ENCODE measurements at regions not wholly inside any gene's neighbourhood (a gene's known extent, or its start where the extent isn't known, plus 50 kb on each side); places are given as distances from the start of the nearest gene placed in this dataset.

DNA sequence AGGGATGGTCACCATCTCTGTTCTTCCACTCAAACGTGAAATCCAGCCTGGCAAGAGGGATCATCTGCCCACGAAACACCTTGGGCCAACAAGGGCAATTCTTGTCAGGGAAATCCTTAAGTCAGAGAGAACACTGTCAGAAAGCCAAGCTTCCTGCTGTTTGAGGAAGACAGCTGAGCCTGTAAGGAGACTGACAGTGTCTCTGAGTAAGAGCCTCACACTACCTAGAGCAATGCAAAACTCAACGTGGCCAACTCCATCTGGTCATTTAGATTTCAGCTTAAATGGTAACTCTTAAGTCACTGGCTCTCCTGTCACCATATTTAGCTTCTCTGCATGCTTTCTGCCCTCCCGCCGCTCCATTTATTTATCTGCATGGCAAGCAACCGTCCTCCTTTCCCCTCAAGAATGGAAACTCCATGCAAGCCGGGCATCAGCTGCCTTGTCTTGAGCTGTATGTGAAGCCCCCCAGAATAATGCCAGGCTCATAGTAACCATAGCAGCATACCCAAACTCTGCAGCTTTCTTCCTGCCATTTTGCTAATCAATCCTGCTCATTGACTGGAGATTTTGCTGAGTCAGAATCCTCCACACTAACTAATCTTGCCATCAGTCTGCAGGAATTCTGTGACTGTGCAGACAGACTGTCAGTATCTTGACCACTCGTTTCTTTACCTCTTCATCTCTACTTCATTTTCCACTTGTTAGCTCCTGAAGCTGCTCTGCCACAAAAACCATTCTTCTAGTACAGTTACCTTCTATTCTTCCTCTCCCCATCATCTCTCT is 159.8 kb downstream of the IRS2 start:
- no peak overlapping the region for H3K9ac ChIP-seq (ENCODE audit: low read length)
- TF ChIP-seq EZH2 (IDR thresholded peaks at IDR 0.05; ENCODE audit: low read length, unreplicated experiment), result no peak
- TF ChIP-seq, protein P1, sequence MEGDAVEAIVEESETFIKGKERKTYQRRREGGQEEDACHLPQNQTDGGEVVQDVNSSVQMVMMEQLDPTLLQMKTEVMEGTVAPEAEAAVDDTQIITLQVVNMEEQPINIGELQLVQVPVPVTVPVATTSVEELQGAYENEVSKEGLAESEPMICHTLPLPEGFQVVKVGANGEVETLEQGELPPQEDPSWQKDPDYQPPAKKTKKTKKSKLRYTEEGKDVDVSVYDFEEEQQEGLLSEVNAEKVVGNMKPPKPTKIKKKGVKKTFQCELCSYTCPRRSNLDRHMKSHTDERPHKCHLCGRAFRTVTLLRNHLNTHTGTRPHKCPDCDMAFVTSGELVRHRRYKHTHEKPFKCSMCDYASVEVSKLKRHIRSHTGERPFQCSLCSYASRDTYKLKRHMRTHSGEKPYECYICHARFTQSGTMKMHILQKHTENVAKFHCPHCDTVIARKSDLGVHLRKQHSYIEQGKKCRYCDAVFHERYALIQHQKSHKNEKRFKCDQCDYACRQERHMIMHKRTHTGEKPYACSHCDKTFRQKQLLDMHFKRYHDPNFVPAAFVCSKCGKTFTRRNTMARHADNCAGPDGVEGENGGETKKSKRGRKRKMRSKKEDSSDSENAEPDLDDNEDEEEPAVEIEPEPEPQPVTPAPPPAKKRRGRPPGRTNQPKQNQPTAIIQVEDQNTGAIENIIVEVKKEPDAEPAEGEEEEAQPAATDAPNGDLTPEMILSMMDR (conservative IDR thresholded peaks at IDR 0.05; ENCODE audit: low read depth, low read length), result no peak
- TF ChIP-seq EZH2phosphoT487 (IDR thresholded peaks at IDR 0.05; ENCODE audit: borderline replicate concordance, low read length), result no peak
- H3K27ac ChIP-seq (ENCODE audit: low read length), result no peak overlapping the region
- H3K9me3 ChIP-seq (ENCODE audit: low read length), result no peaks in the 10 kb centered on the region
- no TSS peak for BruUV-seq (replicated peaks)
- no peaks in the 10 kb centered on the region for H3K79me2 ChIP-seq (ENCODE audit: low read length)
- no peak overlapping the region for H2AFZ ChIP-seq (ENCODE audit: low read length)
- DNase-seq (no peak), ATAC-seq (no peak)
- POLR2A ChIA-PET (ENCODE audit: unreplicated experiment), result no interaction called here
- H3K4me1 ChIP-seq (ENCODE audit: insufficient read depth, low read length), result peaks cover 16% of the 10 kb centered on the region
- H3K36me3 ChIP-seq (ENCODE audit: low read depth, low read length), result no peaks in the 10 kb centered on the region
- no peak overlapping the region for H3K4me3 ChIP-seq (ENCODE audit: low read length)
- no peaks in the 10 kb centered on the region for H3K27me3 ChIP-seq (ENCODE audit: low read length)
- intact Hi-C loops (cut with micrococcal nuclease), result no loop called here
- CTCF ChIA-PET, result no interaction called here
- H3K9me2 ChIP-seq (replicated peaks; ENCODE audit: low read length), result no peaks in the 10 kb centered on the region
- H3F3A ChIP-seq (ENCODE audit: low read length, unreplicated experiment), result no peaks in the 10 kb centered on the region
- no peak overlapping the region for H3K4me2 ChIP-seq (ENCODE audit: low read length)
- no peaks in the 10 kb centered on the region for H4K20me1 ChIP-seq (ENCODE audit: low read length)

DNA sequence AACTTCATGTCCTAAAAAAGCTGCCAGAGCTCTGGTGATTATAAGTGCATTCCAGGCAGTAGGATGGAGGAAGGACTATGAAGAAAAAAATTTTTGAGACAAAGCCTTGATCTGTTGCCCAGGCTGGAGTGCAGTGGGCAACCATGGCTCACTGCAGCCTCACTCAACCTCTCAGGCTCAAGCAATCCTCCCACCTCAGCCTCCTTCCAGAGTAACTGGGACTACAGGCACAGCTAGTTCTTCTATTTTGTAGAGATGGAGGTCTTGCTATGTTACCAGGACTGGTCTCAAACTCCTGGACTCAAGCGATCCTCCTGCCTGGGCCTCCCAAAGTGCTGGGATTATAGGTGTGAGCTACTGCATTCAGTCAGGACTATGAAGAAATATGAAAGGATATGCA is 161.2 kb downstream of the IRS2 start:
- Histone ChIP-seq H3K27ac (ENCODE audit: low read length) (no peak overlapping the region), H3K4me1 (ENCODE audit: insufficient read depth, low read length) (peaks cover 16% of the 10 kb centered on the region), H3K36me3 (ENCODE audit: low read depth, low read length) (no peaks in the 10 kb centered on the region), H3K4me2 (ENCODE audit: low read length) (no peak overlapping the region), H3K9me2 (replicated peaks; ENCODE audit: low read length) (no peaks in the 10 kb centered on the region), H3K4me3 (ENCODE audit: low read length) (no peak overlapping the region), H3K27me3 (ENCODE audit: low read length) (no peaks in the 10 kb centered on the region), H2AFZ (ENCODE audit: low read length) (no peak overlapping the region), H4K20me1 (ENCODE audit: low read length) (no peaks in the 10 kb centered on the region), H3K9ac (ENCODE audit: low read length) (no peak overlapping the region), H3F3A (ENCODE audit: low read length, unreplicated experiment) (no peaks in the 10 kb centered on the region), H3K79me2 (ENCODE audit: low read length) (no peaks in the 10 kb centered on the region), H3K9me3 (ENCODE audit: low read length) (no peaks in the 10 kb centered on the region)
- TF ChIP-seq EZH2phosphoT487 (IDR thresholded peaks at IDR 0.05; ENCODE audit: borderline replicate concordance, low read length) (no peak), EZH2 (IDR thresholded peaks at IDR 0.05; ENCODE audit: low read length, unreplicated experiment) (no peak)
- TF ChIP-seq, protein P1 (conservative IDR thresholded peaks at IDR 0.05; ENCODE audit: low read depth, low read length), result no peak
- ATAC-seq (no peak), DNase-seq (no peak)
- BruUV-seq (replicated peaks), result no TSS peak
- intact Hi-C loops (cut with micrococcal nuclease), result no loop called here
- POLR2A ChIA-PET (ENCODE audit: unreplicated experiment), result no interaction called here
- CTCF ChIA-PET, result no interaction called here

DNA sequence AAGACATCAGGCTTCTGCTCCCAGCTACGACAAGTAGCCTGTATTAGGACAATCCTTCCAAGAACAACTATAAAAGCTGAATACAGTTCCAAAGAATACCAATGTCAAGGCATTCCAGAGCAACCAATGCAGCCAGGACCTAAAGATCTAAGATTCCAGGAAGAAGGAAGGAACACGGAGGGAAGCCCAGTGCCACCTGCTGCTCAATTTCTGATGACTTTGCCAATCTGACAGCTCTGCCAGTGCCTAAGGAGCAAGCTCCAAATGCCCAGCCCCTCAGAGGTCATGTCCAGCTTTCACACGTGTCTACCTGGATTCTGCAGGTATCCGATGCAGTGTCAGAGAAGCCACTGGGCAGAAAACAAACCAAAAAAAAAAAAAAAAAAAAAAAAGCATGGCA is 164.4 kb downstream of the IRS2 start:
- ChIA-PET CTCF (no interaction called here), POLR2A (ENCODE audit: unreplicated experiment) (no interaction called here)
- no TSS peak for BruUV-seq (replicated peaks)
- Histone ChIP-seq H2AFZ (ENCODE audit: low read length) (no peak overlapping the region), H3K79me2 (ENCODE audit: low read length) (no peaks in the 10 kb centered on the region), H3K9ac (ENCODE audit: low read length) (no peak overlapping the region), H3K36me3 (ENCODE audit: low read depth, low read length) (no peaks in the 10 kb centered on the region), H3K4me2 (ENCODE audit: low read length) (no peak overlapping the region), H3K9me2 (replicated peaks; ENCODE audit: low read length) (no peaks in the 10 kb centered on the region), H3K27ac (ENCODE audit: low read length) (no peak overlapping the region), H3F3A (ENCODE audit: low read length, unreplicated experiment) (no peaks in the 10 kb centered on the region), H3K4me3 (ENCODE audit: low read length) (no peak overlapping the region), H4K20me1 (ENCODE audit: low read length) (no peaks in the 10 kb centered on the region), H3K9me3 (ENCODE audit: low read length) (no peaks in the 10 kb centered on the region), H3K27me3 (ENCODE audit: low read length) (no peaks in the 10 kb centered on the region), H3K4me1 (ENCODE audit: insufficient read depth, low read length) (no peaks in the 10 kb centered on the region)
- no peak for TF ChIP-seq EZH2 (IDR thresholded peaks at IDR 0.05; ENCODE audit: low read length, unreplicated experiment)
- TF ChIP-seq, protein P1 (conservative IDR thresholded peaks at IDR 0.05; ENCODE audit: low read depth, low read length), result no peak
- no peak for TF ChIP-seq EZH2phosphoT487 (IDR thresholded peaks at IDR 0.05; ENCODE audit: borderline replicate concordance, low read length)
- no peak for DNase-seq
- intact Hi-C loops (cut with micrococcal nuclease), result no loop called here
- ATAC-seq, result no peak

Data from PC-3 (cell line).